CD14-positive monocyte (primary cell): ENCODE measurements at regions not wholly inside any gene's neighbourhood (a gene's known extent, or its start where the extent isn't known, plus 50 kb on each side); places are given as distances from the start of the nearest gene placed in this dataset.

Experiments
- DNase-seq, 3 donors: peaks; one replicate each; pipeline ENCODE4 v3.0.0-alpha.2; 2011 to 2022
- H2AFZ ChIP-seq: 2 replicates; pipeline ENCODE4 v1.6.0; 2012; ENCODE audit warnings: mild to moderate bottlenecking, low read depth, low read length, inconsistent platforms; ENCODE audit not compliant: insufficient read depth, poor library complexity, severe bottlenecking
- H3K27ac ChIP-seq, 2 donors: 1 replicate in 1 of 2; 2 replicates in 1 of 2; pipeline ENCODE4 v1.5.1; 2012 to 2013; ENCODE audit warnings: low read length in 2 of 2, control low read depth in 1 of 2, inconsistent platforms in 1 of 2, low read depth in 1 of 2, mild to moderate bottlenecking in 1 of 2
- H3K27me3 ChIP-seq, 2 donors: one replicate each; pipeline versions ENCODE4 v1.6.0 to v1.6.1; 2011 to 2013; ENCODE audit warnings: low read length in 2 of 2; ENCODE audit not compliant: control insufficient read depth in 2 of 2, insufficient read depth in 2 of 2
- H3K36me3 ChIP-seq, 2 donors: replicated peaks in 1 of 2; 1 replicate in 1 of 2; 2 replicates in 1 of 2; pipeline versions ENCODE4 v1.5.1 to v1.6.1; 2012 to 2013; ENCODE audit warnings: low read length in 2 of 2, control low read depth in 1 of 2, inconsistent platforms in 1 of 2, mild to moderate bottlenecking in 1 of 2; ENCODE audit not compliant: insufficient read depth in 2 of 2, control insufficient read depth in 1 of 2
- H3K4me1 ChIP-seq, 2 donors: 1 replicate in 1 of 2; 2 replicates in 1 of 2; pipeline versions ENCODE4 v1.5.1 to v1.6.1; 2012 to 2013; ENCODE audit warnings: low read length in 2 of 2, control low read depth in 1 of 2, inconsistent platforms in 1 of 2, mild to moderate bottlenecking in 1 of 2, moderate library complexity in 1 of 2; ENCODE audit not compliant: insufficient read depth in 2 of 2, control insufficient read depth in 1 of 2
- H3K4me2 ChIP-seq: replicated peaks from 2 replicates; pipeline ENCODE3; 2012; ENCODE audit warnings: low read length, moderate library complexity, mild to moderate bottlenecking; ENCODE audit not compliant: poor library complexity, severe bottlenecking; ENCODE audit errors: extremely low read depth
- H3K4me3 ChIP-seq, 3 experiments: fragments of 200-600 bp in 1 of 3; sonication (generic) in 1 of 3; replicated peaks in 1 of 3; 1 replicate in 2 of 3; 2 replicates in 1 of 3; pipeline ENCODE4 v1.5.1; 2011 to 2013; ENCODE audit warnings: low read length in 3 of 3, mild to moderate bottlenecking in 3 of 3, control low read depth in 2 of 3, low read depth in 2 of 3, inconsistent platforms in 1 of 3, moderate library complexity in 1 of 3
- H3K79me2 ChIP-seq: 2 replicates; pipeline ENCODE4 v1.6.0; 2012; ENCODE audit warnings: mild to moderate bottlenecking, control low read depth, inconsistent platforms, low read length, moderate library complexity; ENCODE audit not compliant: insufficient read depth
- H3K9ac ChIP-seq: 2 replicates; pipeline ENCODE4 v1.6.0; 2017; ENCODE audit warnings: low read length, mild to moderate bottlenecking; ENCODE audit not compliant: insufficient read depth, poor library complexity, severe bottlenecking
- H3K9me3 ChIP-seq, 2 donors: replicated peaks in 1 of 2; 1 replicate in 1 of 2; 2 replicates in 1 of 2; pipeline versions ENCODE4 v1.5.1 to v1.6.1; 2012 to 2013; ENCODE audit warnings: low read length in 2 of 2, control low read depth in 1 of 2; ENCODE audit not compliant: control insufficient read depth in 1 of 2, insufficient read depth in 1 of 2
- H4K20me1 ChIP-seq: 2 replicates; pipeline ENCODE4 v1.6.0; 2012; ENCODE audit warnings: mild to moderate bottlenecking, low read length, control low read depth, moderate library complexity; ENCODE audit not compliant: insufficient read depth
- H3K27ac Mint-ChIP-seq, 7 donors: one replicate each; pipeline ENCODE4 v1.8.0; 2020; ENCODE audit warnings: mild to moderate bottlenecking in 7 of 7, mixed read lengths in 7 of 7, moderate library complexity in 6 of 7, inconsistent platforms in 2 of 7
- H3K27me3 Mint-ChIP-seq, 3 donors: one replicate each; pipeline ENCODE4 v1.8.0; 2021 to 2022; ENCODE audit warnings: low read depth in 3 of 3, mild to moderate bottlenecking in 3 of 3, mixed read lengths in 3 of 3, moderate library complexity in 3 of 3, inconsistent platforms in 1 of 3
- H3K36me3 Mint-ChIP-seq, 2 donors: one replicate each; pipeline ENCODE4 v1.8.0; 2020; ENCODE audit warnings: mixed read lengths in 2 of 2, inconsistent platforms in 1 of 2, mild to moderate bottlenecking in 1 of 2
- H3K4me1 Mint-ChIP-seq: one replicate; pipeline ENCODE4 v1.8.0; 2020; ENCODE audit warnings: mild to moderate bottlenecking, mixed read lengths
- H3K4me3 Mint-ChIP-seq, 2 donors: one replicate each; pipeline ENCODE4 v1.8.0; 2020; ENCODE audit warnings: mild to moderate bottlenecking in 2 of 2, mixed read lengths in 2 of 2, moderate library complexity in 1 of 2
- H3K9me3 Mint-ChIP-seq, 7 donors: one replicate each; pipeline ENCODE4 v1.8.0; 2020 to 2022; ENCODE audit warnings: mixed read lengths in 7 of 7, mild to moderate bottlenecking in 6 of 7, moderate library complexity in 6 of 7, inconsistent platforms in 2 of 7
- CTCF ChIP-seq: fragments of 200-600 bp; IDR thresholded peaks from one replicate; pipeline ENCODE4 v1.8.0; 2022; ENCODE audit warnings: antibody characterized with exemption, mild to moderate bottlenecking
- WGBS: methylation state at CpG from one replicate; pipeline ENCODE4 v1.1.5; 2013; ENCODE audit warnings: missing lambda C conversion rate; ENCODE audit not compliant: insufficient coverage; 5-methylcytosine and 5-hydroxymethylcytosine counted together
- intact Hi-C, 2 donors: fragments of 100-400 bp; cut with micrococcal nuclease; formaldehyde crosslinking; loops; one replicate each; pipeline versions ENCODE4 v1.15.0 to v1.15.1; 2023

GRCh38 chr1:86650065-86650464, 54.3 kb upstream of the SH3GLB1 start:
- no peak overlapping the region for H3K27ac Mint-ChIP-seq
- Histone ChIP-seq H3K27ac (no peak overlapping the region), H3K4me2 (no peak overlapping the region), H3K36me3 (no peaks in the 10 kb centered on the region), H3K4me1 (no peaks in the 10 kb centered on the region), H4K20me1 (no peaks in the 10 kb centered on the region), H3K27me3 (no peaks in the 10 kb centered on the region), H2AFZ (no peak overlapping the region), H3K9ac (no peak overlapping the region), H3K4me3 (no peak overlapping the region), H3K9me3 (no peaks in the 10 kb centered on the region), H3K79me2 (no peaks in the 10 kb centered on the region)
- intact Hi-C loops, result no loop called here
- H3K9me3 Mint-ChIP-seq, result peaks cover 0 to 7% (median 0%) of the 10 kb centered on the region in 7 donors
- H3K27me3 Mint-ChIP-seq, result no peaks in the 10 kb centered on the region
- no peaks in the 10 kb centered on the region for H3K36me3 Mint-ChIP-seq
- H3K4me1 Mint-ChIP-seq, result peaks cover 6% of the 10 kb centered on the region
- 57% methylated on average over 1 of the region's 5 CpGs for WGBS
- no peak for TF ChIP-seq CTCF
- no peak overlapping the region for H3K4me3 Mint-ChIP-seq
- DNase-seq, result no peak
